ENCODE measurements at regions not wholly inside any gene's neighbourhood (a gene's known extent, or its start where the extent isn't known, plus 50 kb on each side); places are given as distances from the start of the nearest gene placed in this dataset.

DNA sequence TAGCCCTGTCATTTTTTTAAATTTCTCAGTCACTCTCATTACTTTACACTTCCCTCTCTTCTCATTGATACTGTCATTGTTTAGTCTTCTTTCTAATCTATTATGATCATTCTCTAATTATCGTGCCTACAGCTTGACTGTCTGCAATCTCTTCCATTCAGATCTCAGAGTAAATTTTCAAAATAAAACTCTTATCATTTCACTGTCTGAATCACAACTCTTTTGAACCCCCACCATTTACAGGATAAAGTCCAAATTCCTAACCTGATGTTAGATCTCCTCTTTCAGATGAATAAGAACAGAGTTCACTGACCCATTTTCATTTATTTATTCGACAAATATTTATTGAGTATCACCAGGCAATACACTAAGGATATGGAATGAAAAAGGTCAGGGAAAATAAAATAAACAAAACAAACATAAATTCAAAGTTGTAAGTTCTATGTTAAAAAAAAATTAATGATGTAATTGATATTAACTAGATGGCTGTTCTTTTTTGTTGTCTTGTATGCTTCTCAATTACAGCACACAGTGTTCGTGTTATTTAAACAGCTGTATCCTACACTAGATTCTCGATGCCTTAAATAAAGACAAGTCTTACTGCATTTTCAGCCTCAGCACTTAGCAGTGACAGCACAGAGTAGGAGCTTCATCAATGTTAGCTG is 631.0 kb downstream of the IRS1 start (continued):
- TF ChIP-seq, protein P1, sequence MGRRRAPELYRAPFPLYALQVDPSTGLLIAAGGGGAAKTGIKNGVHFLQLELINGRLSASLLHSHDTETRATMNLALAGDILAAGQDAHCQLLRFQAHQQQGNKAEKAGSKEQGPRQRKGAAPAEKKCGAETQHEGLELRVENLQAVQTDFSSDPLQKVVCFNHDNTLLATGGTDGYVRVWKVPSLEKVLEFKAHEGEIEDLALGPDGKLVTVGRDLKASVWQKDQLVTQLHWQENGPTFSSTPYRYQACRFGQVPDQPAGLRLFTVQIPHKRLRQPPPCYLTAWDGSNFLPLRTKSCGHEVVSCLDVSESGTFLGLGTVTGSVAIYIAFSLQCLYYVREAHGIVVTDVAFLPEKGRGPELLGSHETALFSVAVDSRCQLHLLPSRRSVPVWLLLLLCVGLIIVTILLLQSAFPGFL (CRISPR knock-in tag; IDR thresholded peaks at IDR 0.05) = no peak
- no peak for TF ChIP-seq ZMYM3 (CRISPR knock-in tag; IDR thresholded peaks at IDR 0.05)
- TF ChIP-seq ZNF589 (CRISPR knock-in tag; conservative IDR thresholded peaks at IDR 0.05) = no peak
- no peak for TF ChIP-seq NFE2L1 (CRISPR knock-in tag; IDR thresholded peaks at IDR 0.05; ENCODE audit: borderline replicate concordance)
- TF ChIP-seq, protein P2, sequence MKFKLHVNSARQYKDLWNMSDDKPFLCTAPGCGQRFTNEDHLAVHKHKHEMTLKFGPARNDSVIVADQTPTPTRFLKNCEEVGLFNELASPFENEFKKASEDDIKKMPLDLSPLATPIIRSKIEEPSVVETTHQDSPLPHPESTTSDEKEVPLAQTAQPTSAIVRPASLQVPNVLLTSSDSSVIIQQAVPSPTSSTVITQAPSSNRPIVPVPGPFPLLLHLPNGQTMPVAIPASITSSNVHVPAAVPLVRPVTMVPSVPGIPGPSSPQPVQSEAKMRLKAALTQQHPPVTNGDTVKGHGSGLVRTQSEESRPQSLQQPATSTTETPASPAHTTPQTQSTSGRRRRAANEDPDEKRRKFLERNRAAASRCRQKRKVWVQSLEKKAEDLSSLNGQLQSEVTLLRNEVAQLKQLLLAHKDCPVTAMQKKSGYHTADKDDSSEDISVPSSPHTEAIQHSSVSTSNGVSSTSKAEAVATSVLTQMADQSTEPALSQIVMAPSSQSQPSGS (CRISPR knock-in tag; IDR thresholded peaks at IDR 0.05) = no peak
- TF ChIP-seq, protein P3, sequence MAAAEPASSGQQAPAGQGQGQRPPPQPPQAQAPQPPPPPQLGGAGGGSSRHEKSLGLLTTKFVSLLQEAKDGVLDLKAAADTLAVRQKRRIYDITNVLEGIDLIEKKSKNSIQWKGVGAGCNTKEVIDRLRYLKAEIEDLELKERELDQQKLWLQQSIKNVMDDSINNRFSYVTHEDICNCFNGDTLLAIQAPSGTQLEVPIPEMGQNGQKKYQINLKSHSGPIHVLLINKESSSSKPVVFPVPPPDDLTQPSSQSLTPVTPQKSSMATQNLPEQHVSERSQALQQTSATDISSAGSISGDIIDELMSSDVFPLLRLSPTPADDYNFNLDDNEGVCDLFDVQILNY (CRISPR knock-in tag; conservative IDR thresholded peaks at IDR 0.05) = no peak
- TF ChIP-seq, protein P4, sequence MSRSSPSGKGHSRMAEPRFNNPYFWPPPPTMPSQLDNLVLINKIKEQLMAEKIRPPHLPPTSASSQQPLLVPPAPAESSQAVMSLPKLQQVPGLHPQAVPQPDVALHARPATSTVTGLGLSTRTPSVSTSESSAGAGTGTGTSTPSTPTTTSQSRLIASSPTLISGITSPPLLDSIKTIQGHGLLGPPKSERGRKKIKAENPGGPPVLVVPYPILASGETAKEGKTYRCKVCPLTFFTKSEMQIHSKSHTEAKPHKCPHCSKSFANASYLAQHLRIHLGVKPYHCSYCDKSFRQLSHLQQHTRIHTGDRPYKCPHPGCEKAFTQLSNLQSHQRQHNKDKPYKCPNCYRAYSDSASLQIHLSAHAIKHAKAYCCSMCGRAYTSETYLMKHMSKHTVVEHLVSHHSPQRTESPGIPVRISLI (CRISPR knock-in tag; IDR thresholded peaks at IDR 0.05; ENCODE audit: borderline replicate concordance) = peak; percentile 57; the same call in 1 of the 2 replicates
- no peak for TF ChIP-seq YEATS2 (CRISPR knock-in tag; IDR thresholded peaks at IDR 0.05; ENCODE audit: borderline replicate concordance)
- TF ChIP-seq SMAD1 (CRISPR knock-in tag; IDR thresholded peaks at IDR 0.05; ENCODE audit: borderline replicate concordance, low read depth) = no peak
- TF ChIP-seq ZNF746 (CRISPR knock-in tag; IDR thresholded peaks at IDR 0.05) = no peak
- no peak for TF ChIP-seq ZFP41 (CRISPR knock-in tag; IDR thresholded peaks at IDR 0.05; ENCODE audit: borderline replicate concordance)
- TF ChIP-seq SMAD3 (CRISPR knock-in tag; IDR thresholded peaks at IDR 0.05) = 0 out of 2 replicates have a peak, but pooled peaks have one; percentile 38
- no peak for TF ChIP-seq RBFOX2 (IDR thresholded peaks at IDR 0.05; ENCODE audit: low read depth, low read length)
- TF ChIP-seq ETV6 (CRISPR knock-in tag; conservative IDR thresholded peaks at IDR 0.05) = no peak
- TF ChIP-seq HNRNPL (IDR thresholded peaks at IDR 0.05; ENCODE audit: low read depth, low read length) = no peak
- peak; percentile 84 for TF ChIP-seq HNF4A (CRISPR knock-in tag; IDR thresholded peaks at IDR 0.05)
- TF ChIP-seq KLF12 (CRISPR knock-in tag; IDR thresholded peaks at IDR 0.05; ENCODE audit: borderline replicate concordance) = no peak
- TF ChIP-seq, protein P5, sequence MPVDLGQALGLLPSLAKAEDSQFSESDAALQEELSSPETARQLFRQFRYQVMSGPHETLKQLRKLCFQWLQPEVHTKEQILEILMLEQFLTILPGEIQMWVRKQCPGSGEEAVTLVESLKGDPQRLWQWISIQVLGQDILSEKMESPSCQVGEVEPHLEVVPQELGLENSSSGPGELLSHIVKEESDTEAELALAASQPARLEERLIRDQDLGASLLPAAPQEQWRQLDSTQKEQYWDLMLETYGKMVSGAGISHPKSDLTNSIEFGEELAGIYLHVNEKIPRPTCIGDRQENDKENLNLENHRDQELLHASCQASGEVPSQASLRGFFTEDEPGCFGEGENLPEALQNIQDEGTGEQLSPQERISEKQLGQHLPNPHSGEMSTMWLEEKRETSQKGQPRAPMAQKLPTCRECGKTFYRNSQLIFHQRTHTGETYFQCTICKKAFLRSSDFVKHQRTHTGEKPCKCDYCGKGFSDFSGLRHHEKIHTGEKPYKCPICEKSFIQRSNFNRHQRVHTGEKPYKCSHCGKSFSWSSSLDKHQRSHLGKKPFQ (CRISPR knock-in tag; IDR thresholded peaks at IDR 0.05; ENCODE audit: insufficient replicate concordance) = no peak
- no peak for TF ChIP-seq NR3C1 (CRISPR knock-in tag; IDR thresholded peaks at IDR 0.05)
- TF ChIP-seq, protein P6, sequence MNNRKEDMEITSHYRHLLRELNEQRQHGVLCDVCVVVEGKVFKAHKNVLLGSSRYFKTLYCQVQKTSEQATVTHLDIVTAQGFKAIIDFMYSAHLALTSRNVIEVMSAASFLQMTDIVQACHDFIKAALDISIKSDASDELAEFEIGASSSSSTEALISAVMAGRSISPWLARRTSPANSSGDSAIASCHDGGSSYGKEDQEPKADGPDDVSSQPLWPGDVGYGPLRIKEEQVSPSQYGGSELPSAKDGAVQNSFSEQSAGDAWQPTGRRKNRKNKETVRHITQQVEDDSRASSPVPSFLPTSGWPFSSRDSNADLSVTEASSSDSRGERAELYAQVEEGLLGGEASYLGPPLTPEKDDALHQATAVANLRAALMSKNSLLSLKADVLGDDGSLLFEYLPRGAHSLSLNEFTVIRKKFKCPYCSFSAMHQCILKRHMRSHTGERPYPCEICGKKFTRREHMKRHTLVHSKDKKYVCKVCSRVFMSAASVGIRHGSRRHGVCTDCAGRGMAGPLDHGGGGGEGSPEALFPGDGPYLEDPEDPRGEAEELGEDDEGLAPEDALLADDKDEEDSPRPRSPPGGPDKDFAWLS (CRISPR knock-in tag; IDR thresholded peaks at IDR 0.05; ENCODE audit: borderline replicate concordance) = no peak
- no peak for TF ChIP-seq SALL2 (CRISPR knock-in tag; IDR thresholded peaks at IDR 0.05)
